PC-3 (cell line): ENCODE measurements at regions not wholly inside any gene's neighbourhood (a gene's known extent, or its start where the extent isn't known, plus 50 kb on each side); places are given as distances from the start of the nearest gene placed in this dataset.

ENCODE experiments used
- CTCF ChIP-seq: fragments of 300-600 bp; sonication (generic); conservative IDR thresholded peaks from 2 replicates; pipeline ENCODE4 v1.5.1; 2017; ENCODE audit warnings: antibody characterized with exemption, low read depth, mild to moderate bottlenecking, low read length
- EZH2 ChIP-seq: fragments of 300-600 bp; sonication (generic); IDR thresholded peaks from one replicate; pipeline ENCODE4 v1.6.1; 2017; ENCODE audit warnings: antibody characterized with exemption, mild to moderate bottlenecking, low read length; ENCODE audit not compliant: unreplicated experiment

- TF ChIP-seq CTCF (no peak), EZH2 (no peak)
These were observed 172.4 kb downstream of the THBS2 start for GRCh38 chr6:169081248-169081647.
